Endothelial cell of umbilical vein (primary cell): ENCODE measurements at regions not wholly inside any gene's neighbourhood (a gene's known extent, or its start where the extent isn't known, plus 50 kb on each side); places are given as distances from the start of the nearest gene placed in this dataset.

Source experiments
- BruUV-seq: library from RNA; stranded (reverse); fragments of 400-500 nt; replicated peaks from 2 replicates; lab custom pipeline; 2021; lab: Mats Ljungman, UMichigan
- CTCF ChIA-PET: fragments of 300-600, 350-600 bp; sonication (Branson Sonifier 250); formaldehyde crosslinking; loops from one replicate; lab custom pipeline; 2021; ENCODE audit warnings: antibody characterized with exemption, inconsistent platforms; lab: Charles Lee
- POLR2A ChIA-PET: fragments of 300-600, 350-600 bp; sonication (Branson Sonifier 250); formaldehyde crosslinking; loops from one replicate; lab custom pipeline; 2021; ENCODE audit warnings: antibody characterized with exemption, inconsistent platforms; lab: Charles Lee
- DNase-seq: peaks from one replicate; pipeline ENCODE4 v3.0.0-alpha.2; 2011; ENCODE audit warnings: low read depth, low spot score
- FAIRE-seq: peaks from 2 replicates; lab custom pipeline; 2011; peaks lifted over from hg19 to GRCh38; lab: Jason Lieb, UNC
- H2AFZ ChIP-seq: 2 replicates; pipeline ENCODE4 v1.6.0; 2012; ENCODE audit warnings: low read depth, low read length, control low read depth, inconsistent platforms
- H3K27ac ChIP-seq: 2 replicates; pipeline ENCODE4 v1.5.1; 2011; ENCODE audit warnings: low read depth, mild to moderate bottlenecking, control low read depth, low read length, moderate library complexity; ENCODE audit not compliant: insufficient read depth
- H3K27me3 ChIP-seq, 2 experiments: 2 replicates each; pipeline versions ENCODE4 v1.6.0 to v1.6.1; 2011; ENCODE audit warnings: low read length in 2 of 2, mixed read lengths in 1 of 2; ENCODE audit not compliant: control insufficient read depth in 2 of 2, insufficient read depth in 2 of 2
- H3K36me3 ChIP-seq, 2 experiments: 2 replicates in 1 of 2; 3 replicates in 1 of 2; pipeline ENCODE4 v1.5.1; 2011; ENCODE audit warnings: low read length in 2 of 2, mild to moderate bottlenecking in 1 of 2, moderate library complexity in 1 of 2; ENCODE audit not compliant: control insufficient read depth in 2 of 2, insufficient read depth in 2 of 2; ENCODE audit errors: extremely low read depth in 1 of 2
- H3K4me1 ChIP-seq: 3 replicates; pipeline ENCODE4 v1.5.1; 2011; ENCODE audit warnings: mild to moderate bottlenecking, low read length; ENCODE audit not compliant: control insufficient read depth, insufficient read depth; ENCODE audit errors: extremely low read depth
- H3K4me2 ChIP-seq: 2 replicates; pipeline ENCODE4 v1.6.1; 2011; ENCODE audit warnings: low read length, control low read depth, mixed read lengths; ENCODE audit not compliant: insufficient read depth
- H3K4me3 ChIP-seq, 3 experiments: fragments of 200-600 bp in 1 of 3; sonication (generic), shearing (Covaris generic) in 1 of 3; replicated peaks in 1 of 3; 2 replicates each; pipeline ENCODE4 v1.5.1; 2011 to 2016; ENCODE audit warnings: control low read depth in 3 of 3, low read length in 3 of 3, mild to moderate bottlenecking in 2 of 3, inconsistent platforms in 1 of 3, low read depth in 1 of 3, moderate library complexity in 1 of 3; ENCODE audit not compliant: insufficient read depth in 1 of 3
- H3K79me2 ChIP-seq: 2 replicates; pipeline ENCODE4 v1.6.0; 2012; ENCODE audit warnings: low read length, inconsistent platforms; ENCODE audit not compliant: control insufficient read depth, insufficient read depth
- H3K9ac ChIP-seq: replicated peaks from 2 replicates; pipeline ENCODE3; 2011; ENCODE audit warnings: low read length, control low read depth; ENCODE audit not compliant: insufficient read depth; ENCODE audit errors: extremely low read depth
- H3K9me1 ChIP-seq: replicated peaks from 3 replicates; pipeline ENCODE4 v1.6.0; 2011; ENCODE audit warnings: mild to moderate bottlenecking, low read length; ENCODE audit not compliant: control insufficient read depth, insufficient read depth; ENCODE audit errors: extremely low read depth
- H3K9me3 ChIP-seq: replicated peaks from 2 replicates; pipeline ENCODE4 v1.5.1; 2012; ENCODE audit warnings: low read length, inconsistent platforms; ENCODE audit not compliant: control insufficient read depth, insufficient read depth
- H4K20me1 ChIP-seq: replicated peaks from 2 replicates; pipeline ENCODE3; 2011; ENCODE audit warnings: mild to moderate bottlenecking, low read length; ENCODE audit not compliant: control insufficient read depth, insufficient read depth; ENCODE audit errors: extremely low read depth
- CTCF ChIP-seq, 2 donors: IDR thresholded peaks; 1 replicate in 1 of 2; 2 replicates in 1 of 2; pipeline ENCODE4 v1.5.1; 2011; ENCODE audit warnings: low read length in 2 of 2, mild to moderate bottlenecking in 2 of 2, moderate library complexity in 2 of 2, control low read depth in 1 of 2, inconsistent platforms in 1 of 2, low read depth in 1 of 2; ENCODE audit not compliant: insufficient read depth in 1 of 2; ENCODE audit errors: extremely low read depth in 1 of 2
- EZH2 ChIP-seq: IDR thresholded peaks from 2 replicates; pipeline ENCODE4 v1.6.1; 2012; ENCODE audit warnings: borderline replicate concordance, low read depth, mild to moderate bottlenecking, moderate library complexity, low read length, inconsistent platforms; ENCODE audit not compliant: severe bottlenecking
- FOS ChIP-seq: IDR thresholded peaks from 2 replicates; pipeline ENCODE4 v1.6.1; 2011; ENCODE audit warnings: mild to moderate bottlenecking, low read length, moderate library complexity, borderline replicate concordance; ENCODE audit not compliant: insufficient read depth
- GATA2 ChIP-seq: IDR thresholded peaks from 2 replicates; pipeline ENCODE4 v1.7.0; 2011; ENCODE audit warnings: low read depth, mild to moderate bottlenecking, moderate library complexity, mixed read lengths, low read length; ENCODE audit not compliant: insufficient read length, insufficient read depth
- JUN ChIP-seq: IDR thresholded peaks from 2 replicates; pipeline ENCODE4 v1.6.1; 2011; ENCODE audit warnings: borderline replicate concordance, low read depth; ENCODE audit not compliant: insufficient read length, insufficient read depth
- MAX ChIP-seq: IDR thresholded peaks from 2 replicates; pipeline ENCODE4 v1.6.1; 2011; ENCODE audit not compliant: insufficient read depth, insufficient read length
- MYC ChIP-seq: IDR thresholded peaks from one replicate; pipeline ENCODE4 v1.6.1; 2011; ENCODE audit warnings: mild to moderate bottlenecking, low read depth, low read length
- POLR2A ChIP-seq: IDR thresholded peaks from 2 replicates; pipeline ENCODE4 v1.6.1; 2012; ENCODE audit warnings: low read depth, mild to moderate bottlenecking, control low read depth, low read length
- POLR2AphosphoS5 ChIP-seq: IDR thresholded peaks from 2 replicates; pipeline ENCODE4 v1.6.1; 2012; ENCODE audit warnings: low read depth, mild to moderate bottlenecking, control low read depth, low read length, moderate library complexity; ENCODE audit not compliant: insufficient read depth
- dilution Hi-C: fragments of 300-500 bp; cut with MboI; formaldehyde crosslinking; loops from one replicate; pipeline ENCODE4 v1.15.0; 2019; ENCODE audit warnings: low sequenced_read_pairs; ENCODE audit not compliant: extremely low pct_ligation_motif_present
- intact Hi-C: fragments of 100-400 bp; cut with micrococcal nuclease; formaldehyde crosslinking; loops from one replicate; pipeline ENCODE4 v1.10.0; 2022

GRCh38 chr14:66088656-66089055 is 397.5 kb upstream of the CCDC196 start:
- H3K4me1 ChIP-seq: no peaks in the 10 kb centered on the region
- H4K20me1 ChIP-seq: no peaks in the 10 kb centered on the region
- H3K79me2 ChIP-seq: no peaks in the 10 kb centered on the region
- peaks cover 0 to 2% of the 10 kb centered on the region in 2 experiments for H3K27me3 ChIP-seq
- no peak overlapping the region for H3K27ac ChIP-seq
- no peak overlapping the region for H2AFZ ChIP-seq
- no peaks in the 10 kb centered on the region for H3K36me3 ChIP-seq
- intact Hi-C loops (no loop called here), dilution Hi-C loops (no loop called here)
- DNase-seq: no peak
- ChIA-PET POLR2A (no interaction called here), CTCF (interaction anchor here (1.6 kb wide), 1 partner anchor 13 kb away, joined by 4 read pairs; no protein-coding TSS in a partner anchor)
- no TSS peak for BruUV-seq
- H3K9me3 ChIP-seq: no peaks in the 10 kb centered on the region
- no peak for FAIRE-seq
- no peak overlapping the region for H3K4me3 ChIP-seq
- no peak overlapping the region for H3K4me2 ChIP-seq
- TF ChIP-seq POLR2AphosphoS5 (no peak), EZH2 (no peak), FOS (no peak), JUN (no peak), MAX (no peak), POLR2A (no peak)
- no peak overlapping the region for H3K9ac ChIP-seq
- H3K9me1 ChIP-seq: no peaks in the 10 kb centered on the region

GRCh38 chr14:66092206-66092605 is 394.0 kb upstream of the CCDC196 start:
- Histone ChIP-seq H4K20me1 (no peaks in the 10 kb centered on the region), H3K9me3 (no peaks in the 10 kb centered on the region), H3K4me1 (no peaks in the 10 kb centered on the region), H3K4me3 (no peak overlapping the region), H3K9ac (no peak overlapping the region), H3K36me3 (no peaks in the 10 kb centered on the region), H3K9me1 (no peaks in the 10 kb centered on the region), H3K4me2 (no peak overlapping the region), H3K27me3 (peaks cover 0 to 2% of the 10 kb centered on the region in 2 experiments), H3K79me2 (no peaks in the 10 kb centered on the region), H3K27ac (no peak overlapping the region), H2AFZ (no peak overlapping the region)
- DNase-seq (no peak), FAIRE-seq (no peak)
- intact Hi-C loops (no loop called here), dilution Hi-C loops (no loop called here)
- POLR2A ChIA-PET: no interaction called here
- no TSS peak for BruUV-seq
- TF ChIP-seq POLR2AphosphoS5: no peak
- TF ChIP-seq JUN: no peak
- TF ChIP-seq GATA2: no peak
- TF ChIP-seq EZH2: no peak
- no peak for TF ChIP-seq MAX
- no peak for TF ChIP-seq CTCF (IDR thresholded peaks at IDR 0.05; ENCODE audit: extremely low read depth in 1 of 2, insufficient read depth in 1 of 2, low read depth in 1 of 2, low read length in 2 of 2)
- no peak for TF ChIP-seq FOS
- no peak for TF ChIP-seq MYC
- TF ChIP-seq POLR2A: no peak
- CTCF ChIA-PET: interaction anchor here (1.2 kb wide), 1 partner anchor 13 kb away, joined by 4 read pairs; no protein-coding TSS in a partner anchor
